GDM1 (cell line): ENCODE measurements at regions not wholly inside any gene's neighbourhood (a gene's known extent, or its start where the extent isn't known, plus 50 kb on each side); places are given as distances from the start of the nearest gene placed in this dataset.
"Not testable (repeated sequence)": the region's sequence is repeated elsewhere in the genome, so short reads cannot be mapped to it uniquely, and the experiment has no call there.

Experiments
- DNase-seq: peaks from one replicate; lab custom pipeline; 2025; lab: John Stamatoyannopoulos, UW

DNA sequence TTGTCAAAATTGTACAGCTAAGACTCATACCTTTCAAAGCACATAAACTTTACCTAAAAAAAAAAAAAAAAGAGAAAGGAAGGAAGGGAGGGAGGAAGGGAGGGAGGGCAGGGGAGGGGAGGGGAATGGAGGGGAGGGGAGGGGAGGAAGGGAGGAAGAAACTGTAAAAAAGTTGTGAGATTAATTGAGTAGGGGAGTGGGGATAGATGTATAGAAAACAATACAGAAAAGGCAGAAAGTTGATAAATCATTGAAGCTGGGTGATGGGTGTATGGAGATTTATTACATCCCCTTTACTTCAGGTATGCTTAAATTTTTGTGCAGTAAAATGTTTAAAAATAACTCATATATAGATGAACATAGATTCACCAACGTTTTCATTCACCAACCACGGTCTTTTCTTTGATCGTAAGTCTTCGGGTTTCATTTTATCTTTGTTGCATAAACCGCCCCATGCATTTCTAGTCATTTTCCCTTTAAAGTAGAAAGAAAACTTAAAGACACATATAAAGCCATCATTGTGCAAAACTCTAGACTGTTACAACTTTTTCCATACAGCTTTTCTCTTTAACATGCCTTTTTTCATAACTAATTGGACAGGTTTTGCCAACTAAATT, 191.2 kb upstream of the KRR1 start:
- no peak for DNase-seq

DNA sequence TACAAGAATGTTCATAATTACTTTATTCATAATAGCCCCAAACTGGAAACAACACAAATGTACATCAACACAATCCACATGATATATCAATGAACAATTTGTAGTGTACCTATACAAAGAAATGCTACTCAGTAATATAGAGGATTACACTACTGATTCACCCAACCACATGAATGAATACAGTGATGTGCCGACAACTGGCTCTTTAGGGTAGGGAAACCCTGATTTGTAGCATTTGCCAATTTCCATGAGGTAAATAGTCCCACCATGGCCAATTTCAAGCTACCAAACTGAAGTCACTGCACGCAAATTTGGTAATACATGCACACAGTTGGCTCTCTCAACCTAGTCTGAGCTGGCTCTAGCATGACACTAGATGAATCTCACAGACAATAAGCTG, 190.4 kb upstream of the KRR1 start:
- no peak for DNase-seq

DNA sequence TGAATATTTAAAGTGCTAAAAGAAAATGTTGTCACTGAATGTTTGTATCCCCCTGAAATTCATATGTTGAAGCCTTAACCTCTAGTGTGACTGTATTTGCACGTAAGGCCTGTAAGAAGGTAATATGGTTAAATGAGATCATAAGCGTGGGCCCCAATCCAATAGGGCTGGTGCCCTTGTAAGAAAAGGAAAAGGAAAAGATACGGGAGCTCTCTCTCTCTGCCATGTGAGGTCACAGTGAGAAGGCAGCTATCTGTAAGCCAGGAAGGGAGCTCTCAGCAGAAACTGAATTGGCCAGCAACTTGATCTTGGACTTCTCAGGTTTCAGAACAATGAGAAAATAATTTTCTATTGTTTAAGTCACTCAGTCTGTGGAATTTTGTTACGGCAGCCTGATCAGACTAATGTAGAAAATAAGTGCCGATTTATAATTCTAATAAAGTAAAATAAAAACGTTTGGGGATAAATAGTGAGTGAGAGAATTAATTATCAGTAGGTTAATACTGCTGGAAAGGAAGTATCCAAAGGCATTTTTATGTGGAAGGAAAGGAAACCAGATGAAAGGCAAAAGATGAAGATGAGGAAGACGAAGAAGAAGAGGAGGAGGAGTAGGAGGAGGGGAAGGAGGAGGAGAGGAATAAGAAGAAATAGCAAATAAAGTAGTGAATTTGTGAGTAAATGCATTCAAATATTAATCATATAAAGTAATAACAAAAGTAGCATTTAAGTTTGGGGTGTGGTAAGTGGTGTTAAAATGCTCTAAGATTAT, 188.5 kb upstream of the KRR1 start:
- no peak for DNase-seq

DNA sequence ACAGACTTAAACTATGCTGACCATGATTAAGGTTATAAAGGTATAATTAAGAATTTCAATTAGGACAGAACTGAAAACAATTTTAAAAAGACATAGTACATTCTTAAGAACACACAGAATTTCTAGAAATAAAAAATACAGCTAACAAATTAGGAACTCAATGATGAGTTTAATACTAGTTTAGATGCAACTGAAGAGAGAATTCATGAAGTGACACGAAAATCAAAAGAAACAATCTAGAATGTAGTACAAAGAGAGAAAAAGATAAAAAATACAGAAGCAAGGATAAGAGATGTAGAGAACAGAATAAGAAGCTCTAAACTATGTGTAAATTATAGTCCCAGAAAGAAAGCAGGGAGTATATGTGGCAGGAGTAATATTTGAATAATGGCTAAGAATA, 187.8 kb upstream of the KRR1 start:
- DNase-seq: no peak

DNA sequence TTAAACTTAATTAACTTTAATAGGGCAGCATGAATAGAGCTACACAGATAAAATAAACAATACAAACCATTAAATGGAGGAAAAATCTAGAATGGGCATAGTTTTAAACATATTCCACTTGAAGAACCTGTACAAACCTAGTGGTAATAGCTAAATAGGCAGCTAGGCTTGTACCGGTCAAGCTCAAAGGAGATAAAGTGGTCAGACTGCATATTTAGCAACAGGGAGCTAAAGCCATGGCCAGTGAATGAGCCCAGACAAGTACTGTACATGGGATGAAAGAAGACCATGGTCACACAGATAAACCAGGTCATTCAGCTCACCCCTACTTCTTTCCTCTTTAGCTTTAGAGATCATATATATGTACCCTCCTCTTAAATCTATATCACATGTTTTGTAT, 186.6 kb upstream of the KRR1 start:
- no peak for DNase-seq

DNA sequence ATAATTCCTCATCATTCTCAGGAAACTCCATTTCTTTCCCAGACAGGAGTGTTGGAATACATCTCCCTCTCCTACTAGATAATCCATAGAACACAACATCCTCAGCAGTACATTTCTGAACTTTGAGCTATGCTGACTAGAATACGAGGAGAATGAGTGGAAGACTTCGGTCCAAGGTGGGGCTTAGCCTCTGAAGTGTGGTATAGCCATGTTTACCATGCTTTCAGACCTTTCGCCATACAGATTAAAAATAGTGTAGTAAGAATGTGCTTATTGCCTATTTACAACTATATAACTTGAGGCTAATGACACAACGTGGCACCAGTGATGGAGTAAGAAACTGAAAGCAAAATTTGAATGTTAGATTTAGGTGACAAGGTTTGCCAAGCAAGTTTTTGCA, 184.5 kb upstream of the KRR1 start:
- no peak for DNase-seq

DNA sequence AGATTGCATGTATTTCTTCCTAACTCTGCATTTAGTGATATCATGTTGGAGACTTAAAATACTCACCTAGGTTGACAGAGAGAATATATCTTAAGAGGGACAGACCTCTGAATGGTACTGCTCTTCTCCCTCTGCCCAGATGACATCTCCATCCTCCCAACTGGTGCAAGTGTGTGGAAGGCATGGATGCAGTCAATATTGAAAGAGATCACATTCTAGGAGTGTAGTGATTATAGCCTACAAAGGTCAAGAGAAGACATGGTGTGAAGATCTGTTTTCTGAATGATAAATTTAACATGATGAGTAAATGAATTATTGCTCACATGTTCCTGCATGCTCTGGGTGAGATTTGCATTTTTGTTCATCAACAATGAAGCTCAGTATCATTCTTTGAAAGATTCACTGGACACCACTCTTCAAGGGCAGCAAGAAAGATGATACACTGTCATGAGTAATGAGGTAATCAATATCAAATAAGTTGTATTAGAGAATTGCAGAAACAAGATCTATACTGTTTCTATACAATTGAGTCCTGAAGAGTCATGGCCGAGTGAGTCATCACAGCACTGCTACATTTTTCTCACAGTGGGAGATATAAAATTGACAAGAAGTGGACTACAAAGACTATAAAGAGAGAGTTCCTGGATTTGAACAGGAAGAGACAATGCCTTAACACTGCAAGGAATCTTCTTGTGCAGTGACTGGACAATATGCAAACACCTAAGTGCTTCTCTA, 183.3 kb upstream of the KRR1 start:
- no peak for DNase-seq

DNA sequence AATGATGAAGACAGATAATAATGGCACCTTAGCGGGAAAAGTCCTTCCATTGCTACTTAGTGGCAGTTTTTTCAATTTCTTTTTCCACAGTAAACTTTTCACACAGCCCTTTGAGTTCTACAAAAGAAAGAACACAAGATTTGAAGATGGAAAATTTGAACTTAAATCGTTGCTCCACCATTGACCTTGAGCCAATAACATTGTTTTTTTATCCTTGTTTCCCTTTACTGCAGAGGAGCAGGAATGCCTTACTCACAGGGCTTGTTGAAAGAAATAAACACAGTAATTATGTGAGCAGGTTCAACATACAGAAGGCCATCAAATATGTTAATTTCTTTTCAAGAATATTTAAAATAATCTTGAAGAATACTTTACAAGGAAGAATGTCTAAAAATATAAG, 181.5 kb upstream of the KRR1 start:
- no peak for DNase-seq

DNA sequence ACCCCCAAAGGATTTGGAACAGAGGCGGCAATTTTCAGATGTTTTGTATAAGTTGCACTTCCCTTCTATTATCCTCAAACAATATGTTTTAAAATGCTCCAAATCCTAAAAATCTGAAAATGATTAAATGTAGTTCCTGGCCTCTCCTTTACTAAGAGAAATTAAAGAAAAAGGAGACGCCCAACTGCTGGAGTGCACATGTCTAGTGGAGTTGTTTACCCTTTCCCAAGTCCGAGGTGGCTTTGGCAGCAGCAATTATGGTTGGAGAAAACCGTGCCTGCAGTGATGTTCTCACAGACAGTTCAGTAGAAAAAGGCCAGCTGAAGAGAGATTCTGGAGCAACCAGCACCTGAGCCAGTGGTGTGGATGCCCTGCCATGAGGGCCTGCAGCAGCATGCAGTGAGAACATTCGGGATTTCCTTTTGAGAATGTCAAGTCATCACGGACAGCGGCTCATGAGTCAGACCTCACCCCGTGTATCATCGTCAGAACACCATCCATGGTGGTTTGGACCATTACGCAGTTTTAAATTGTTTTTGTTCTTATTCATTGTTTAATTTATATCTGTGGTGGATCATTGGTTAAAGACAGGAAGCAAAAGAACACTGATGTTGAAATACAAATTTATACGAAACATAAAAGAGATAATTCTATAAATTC, 179.0 kb upstream of the KRR1 start:
- no peak for DNase-seq

DNA sequence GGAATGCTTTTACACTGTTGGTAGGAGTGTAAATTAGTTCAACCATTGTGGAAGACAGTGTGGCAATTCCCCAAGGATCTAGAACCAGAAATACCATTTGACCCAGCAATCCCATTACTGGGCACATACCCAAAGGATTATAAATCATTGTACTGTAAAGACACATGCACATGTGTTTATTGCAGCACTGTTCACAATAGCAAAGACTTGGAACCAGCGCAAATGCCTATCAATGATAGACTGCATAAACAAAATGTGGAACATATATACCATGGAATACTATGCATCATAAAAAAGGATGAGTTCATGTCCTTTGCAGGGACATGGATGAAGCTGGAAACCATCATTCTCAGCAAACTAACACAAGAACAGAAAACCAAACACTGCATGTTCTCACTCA, 174.8 kb upstream of the KRR1 start:
- DNase-seq: not testable (repeated sequence)

DNA sequence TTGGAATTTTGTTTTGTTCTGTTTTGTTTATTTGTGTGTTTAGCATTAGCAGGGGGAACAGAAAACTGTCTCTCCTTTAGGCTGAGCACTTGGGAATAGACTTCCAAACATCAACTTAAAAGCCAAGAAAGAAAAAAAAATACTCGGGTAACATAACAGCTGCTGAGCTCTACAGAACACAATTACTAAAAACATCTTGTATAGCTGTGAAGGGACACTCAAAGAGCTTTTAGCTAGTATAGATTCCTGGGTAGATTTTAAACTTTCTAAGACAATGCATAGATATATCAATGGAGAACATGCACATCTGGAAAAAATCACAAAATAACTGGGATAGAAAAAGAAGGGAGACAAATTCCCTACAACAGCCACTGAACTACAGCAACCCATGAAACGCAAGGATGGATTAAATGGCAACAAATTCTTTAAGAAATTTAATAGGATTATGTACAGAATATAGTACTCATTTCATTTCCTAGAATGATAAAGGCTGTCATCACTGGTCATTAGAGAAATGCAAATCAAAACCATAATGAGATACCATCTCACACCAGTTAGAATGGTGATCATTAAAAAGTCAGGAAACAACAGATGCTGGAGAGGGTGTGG, 174.3 kb upstream of the KRR1 start:
- no peak for DNase-seq

DNA sequence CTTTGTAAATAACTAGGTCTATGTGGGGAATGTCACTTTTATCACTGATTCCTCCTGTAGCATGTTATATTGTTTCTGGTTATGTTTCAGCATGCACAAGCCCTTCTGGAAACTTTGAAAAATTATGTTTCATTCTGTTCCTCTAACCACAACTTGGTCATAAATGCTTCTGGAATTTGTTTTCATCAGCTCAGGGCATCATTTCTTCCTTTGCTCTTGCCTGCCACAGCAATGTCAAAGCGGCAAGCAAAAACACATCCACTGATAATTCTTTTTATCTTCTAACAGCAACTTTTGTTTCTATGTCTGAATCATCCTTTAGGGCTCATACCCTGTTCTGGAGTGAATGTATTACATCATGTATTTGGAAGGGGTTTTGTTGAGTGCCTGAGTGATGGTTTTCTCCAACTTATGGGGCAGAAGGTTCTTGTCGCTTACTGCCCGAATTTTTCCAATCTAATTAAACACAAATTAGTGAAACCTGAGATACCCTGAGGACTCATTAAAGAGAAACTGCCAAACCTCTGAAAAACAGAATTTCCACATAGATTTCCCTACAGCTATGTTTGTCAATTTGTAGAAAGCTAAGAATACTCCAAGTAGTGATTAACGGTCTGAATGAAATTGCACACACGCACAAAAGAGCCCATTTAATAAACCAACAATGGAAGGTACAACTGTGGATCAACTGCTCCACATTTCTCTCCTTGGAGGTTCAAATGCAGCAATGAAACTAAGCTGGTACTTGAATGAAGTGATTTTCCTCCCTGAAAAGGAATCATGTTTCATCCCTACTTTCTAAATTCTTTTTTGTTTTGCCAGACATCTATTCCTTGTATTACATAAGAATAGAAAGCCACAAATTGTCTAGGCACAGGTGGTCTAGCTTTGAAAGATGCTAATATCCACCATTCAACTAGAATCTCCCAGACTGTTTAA, 173.5 kb upstream of the KRR1 start:
- DNase-seq: no peak

DNA sequence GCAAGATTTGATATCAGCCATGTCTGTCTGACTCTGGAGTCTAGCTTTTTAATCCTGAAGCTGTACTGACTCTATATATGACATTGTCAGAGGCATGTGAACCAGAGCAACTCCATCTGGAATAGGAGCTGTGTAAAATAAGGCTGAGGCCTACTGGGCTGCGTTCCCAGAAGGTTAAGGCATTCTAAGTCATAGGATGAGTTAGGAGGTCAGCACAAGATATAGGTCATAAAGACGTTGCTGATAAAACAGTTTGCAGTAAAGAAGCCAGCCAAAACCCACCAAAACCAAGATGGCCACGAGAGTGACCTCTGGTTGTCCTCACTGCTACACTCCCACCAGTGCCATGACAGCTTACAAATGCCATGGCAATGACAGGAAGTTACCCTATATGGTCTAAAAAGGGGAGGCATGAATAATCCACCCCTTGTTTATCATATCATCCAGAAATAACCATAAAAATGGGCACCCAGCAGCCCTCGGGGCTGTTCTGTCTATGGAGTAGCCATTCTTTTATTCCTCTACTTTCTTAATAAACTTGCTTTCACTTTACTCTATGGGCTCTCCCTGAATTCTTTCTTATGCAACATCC, 172.7 kb upstream of the KRR1 start:
- DNase-seq: not testable (repeated sequence)

DNA sequence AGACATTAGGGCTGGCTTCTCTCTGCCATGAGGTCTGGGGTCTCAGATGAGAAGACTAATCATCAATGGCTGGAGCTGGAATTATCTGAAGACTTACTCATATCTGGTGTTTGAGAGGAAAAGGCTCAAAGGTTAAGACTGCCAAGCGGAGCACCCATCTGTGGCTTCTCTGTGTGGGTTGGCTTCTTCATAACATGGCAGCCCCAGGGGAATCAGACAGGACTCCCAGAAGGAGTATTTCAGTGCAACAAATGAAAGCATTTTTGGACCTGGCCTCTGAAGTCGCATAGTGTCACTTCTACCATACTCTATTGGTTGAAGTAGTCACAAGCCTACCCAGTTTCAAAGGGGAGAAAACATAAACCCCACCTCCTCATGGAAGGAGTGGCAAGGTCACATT, 171.8 kb upstream of the KRR1 start:
- DNase-seq: no peak

DNA sequence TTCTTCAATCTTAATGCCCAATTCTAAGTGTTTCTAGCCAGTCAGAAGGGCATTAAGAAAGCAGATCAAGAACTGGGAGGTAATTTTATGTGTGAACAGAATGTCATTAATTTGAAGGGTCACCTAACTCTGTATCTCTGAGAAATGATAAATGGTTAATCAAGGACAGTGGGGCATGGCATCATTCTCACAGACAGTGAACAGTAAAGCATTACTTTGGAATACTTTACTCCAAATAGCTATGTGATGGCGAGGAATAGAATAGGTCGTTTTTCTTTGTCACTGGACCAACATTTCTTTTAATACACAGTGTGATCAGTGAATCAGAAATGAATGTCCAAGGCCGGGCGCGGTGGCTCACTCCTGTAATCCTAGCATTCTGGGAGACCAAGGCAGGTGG, 166.1 kb upstream of the KRR1 start:
- DNase-seq: no peak

DNA sequence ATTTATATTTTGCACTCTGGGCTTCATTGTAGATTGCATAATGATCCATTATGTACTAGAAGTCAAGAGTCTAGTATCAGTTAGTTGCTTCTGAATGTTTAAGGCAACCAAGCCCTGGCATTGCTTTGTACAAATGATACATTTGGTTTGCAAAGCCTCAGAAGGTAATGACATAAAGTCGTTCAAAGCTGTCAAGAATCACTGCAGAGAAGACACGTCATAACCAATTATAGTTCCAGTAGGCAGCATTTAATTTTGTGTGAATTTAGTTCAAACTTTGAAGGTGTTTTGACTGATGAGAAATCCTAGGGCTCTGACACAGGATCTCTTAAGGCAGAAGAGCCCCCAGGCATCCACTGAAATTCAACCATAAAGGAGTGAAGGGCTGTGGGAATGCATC, 163.0 kb upstream of the KRR1 start:
- DNase-seq: no peak

DNA sequence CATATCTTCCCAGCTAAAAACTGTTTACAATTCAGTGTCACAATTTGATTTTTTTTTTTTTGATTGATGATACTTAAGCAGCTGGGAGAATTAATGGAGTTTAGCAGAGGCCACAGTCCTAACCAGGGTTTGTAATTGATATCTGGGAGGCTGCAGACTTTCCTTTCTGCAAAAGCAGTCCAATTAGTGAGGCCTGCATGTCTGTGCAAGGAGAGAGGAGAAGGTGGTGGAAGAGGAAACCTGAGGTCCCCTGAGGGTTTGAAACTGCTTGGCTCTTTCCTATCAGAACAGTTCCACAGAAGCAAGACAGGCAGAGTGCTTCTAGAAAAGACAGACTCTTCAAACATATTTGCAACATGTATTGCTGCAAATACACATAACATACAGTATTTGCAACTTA, 160.8 kb upstream of the KRR1 start:
- DNase-seq: no peak

DNA sequence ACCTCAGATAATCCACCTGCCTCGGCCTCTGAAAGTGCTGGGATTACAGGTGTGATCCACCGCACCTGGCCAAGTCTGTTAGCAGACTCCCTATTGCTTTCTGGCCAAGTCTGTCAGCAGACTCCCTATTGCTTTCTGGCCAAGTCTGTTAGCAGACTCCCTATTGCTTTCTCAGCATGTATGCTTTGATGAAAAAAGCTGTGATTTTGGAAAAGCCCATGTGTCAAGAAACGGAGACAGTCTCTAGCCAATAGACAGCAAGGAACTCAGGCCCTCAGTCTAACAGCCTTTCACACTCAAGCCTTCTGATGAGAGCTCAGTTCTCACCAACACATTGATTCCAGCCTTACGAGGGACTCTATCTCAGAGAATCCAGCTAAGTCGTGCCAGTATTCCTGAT, 158.8 kb upstream of the KRR1 start:
- DNase-seq: no peak

DNA sequence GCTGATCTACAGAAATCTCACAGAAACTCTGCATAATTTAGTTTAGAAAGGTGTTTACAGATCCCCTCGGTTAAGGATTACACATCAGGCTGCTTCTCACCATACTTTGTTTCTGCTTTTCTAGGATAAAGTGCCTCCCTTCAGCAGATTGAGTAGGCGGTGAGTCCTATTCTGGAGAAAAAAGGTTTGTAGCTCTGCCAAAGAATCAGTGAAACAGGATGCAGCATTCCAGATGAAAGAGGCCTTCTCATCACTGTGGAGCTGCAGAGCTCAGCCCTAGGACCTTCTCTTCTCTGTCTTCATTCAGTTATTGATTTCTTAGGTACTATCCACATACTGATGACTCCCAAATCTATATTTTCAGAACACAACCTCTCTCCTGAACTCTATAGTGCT, 155.5 kb upstream of the KRR1 start:
- DNase-seq: no peak

DNA sequence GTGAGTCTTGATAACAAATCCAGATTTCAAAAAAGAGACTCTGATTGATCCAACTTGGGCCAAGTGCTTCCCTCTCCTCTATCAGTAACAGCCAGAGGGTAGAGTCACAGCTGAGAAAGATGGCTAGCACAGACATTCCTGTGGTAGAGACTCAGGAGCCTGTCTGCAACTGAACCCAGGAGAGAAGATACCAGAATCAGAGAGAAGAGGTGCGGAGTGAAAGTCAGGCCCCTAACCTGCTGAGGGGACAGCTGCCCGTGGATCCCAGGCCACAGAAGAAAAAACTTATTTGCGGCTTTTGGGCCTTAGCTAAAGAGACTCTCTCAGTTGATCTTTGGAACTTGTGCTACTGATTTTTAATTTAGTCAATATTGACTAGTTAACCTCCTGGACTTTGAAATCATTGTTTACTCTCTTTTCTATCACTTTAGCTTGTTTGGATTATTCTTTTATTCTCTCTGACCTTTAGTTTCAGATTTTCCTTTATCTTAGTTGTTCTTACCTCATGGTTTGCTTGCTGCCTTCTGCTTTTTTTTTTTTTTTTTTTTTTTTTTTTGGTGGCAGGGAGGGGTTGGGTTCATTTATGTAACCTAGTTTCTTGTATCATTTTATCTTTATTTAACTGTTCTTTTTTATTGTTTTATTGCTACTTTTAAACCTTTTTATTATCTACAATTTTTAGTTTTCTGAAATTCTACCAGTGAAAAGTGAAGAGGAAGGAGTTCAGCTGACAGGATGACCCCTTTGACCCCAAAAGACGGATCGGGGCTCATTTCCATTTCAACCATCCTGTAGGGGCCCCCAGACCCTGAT, 154.9 kb upstream of the KRR1 start:
- DNase-seq: no peak
